Right renal pelvis (tissue), 4 donors: ENCODE measurements at regions not wholly inside any gene's neighbourhood (a gene's known extent, or its start where the extent isn't known, plus 50 kb on each side); places are given as distances from the start of the nearest gene placed in this dataset.

Experiments used
- DNase-seq, 4 donors: peaks; one replicate each; pipeline ENCODE4 v3.0.0-alpha.2; 2013; ENCODE audit warnings: low read depth in 4 of 4, low spot score in 3 of 4, missing footprints in 1 of 4

DNA sequence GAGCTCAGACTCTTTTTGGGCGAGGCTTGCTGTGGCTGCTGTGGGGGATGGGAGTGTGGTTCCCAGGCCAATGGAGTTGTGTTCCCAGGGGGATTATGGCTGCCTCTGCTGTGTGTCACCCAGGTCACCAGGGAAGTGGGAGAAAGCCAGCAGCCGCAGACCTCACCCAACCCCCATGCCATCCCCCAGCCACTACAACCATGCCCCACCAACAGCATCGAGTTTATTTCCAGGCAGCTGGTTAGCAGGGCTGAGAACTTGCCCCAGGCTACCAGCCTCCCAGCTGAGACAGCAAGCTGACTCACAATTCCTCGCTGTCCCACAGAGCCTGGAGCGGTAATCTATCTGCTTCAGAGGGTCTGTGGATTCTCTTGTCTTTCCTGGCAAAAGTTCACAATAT lies 331.7 kb downstream of the FRK start:
- no peak for DNase-seq

GRCh38 chr6:115728171-115728570 lies 332.5 kb downstream of the FRK start:
- DNase-seq, result no peak

DNA sequence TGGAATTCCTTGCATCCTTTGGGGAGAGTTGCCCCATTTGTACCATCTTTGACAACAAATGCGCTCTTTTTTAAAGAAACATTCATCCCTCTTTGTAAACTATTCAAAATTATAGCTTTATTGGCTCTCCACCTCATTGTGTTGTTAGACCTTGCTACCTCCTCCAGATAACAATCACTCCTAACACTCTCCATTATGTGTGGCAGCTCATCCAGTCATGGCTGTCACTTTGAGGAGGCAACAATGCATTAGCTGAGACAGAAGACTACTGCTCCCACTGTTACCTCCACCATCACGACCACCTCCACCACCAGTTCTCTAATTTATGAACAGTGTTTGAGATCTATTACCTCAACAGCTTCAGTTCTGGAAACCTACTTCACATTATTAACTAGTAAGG lies 339.1 kb downstream of the FRK start:
- no peak for DNase-seq

DNA sequence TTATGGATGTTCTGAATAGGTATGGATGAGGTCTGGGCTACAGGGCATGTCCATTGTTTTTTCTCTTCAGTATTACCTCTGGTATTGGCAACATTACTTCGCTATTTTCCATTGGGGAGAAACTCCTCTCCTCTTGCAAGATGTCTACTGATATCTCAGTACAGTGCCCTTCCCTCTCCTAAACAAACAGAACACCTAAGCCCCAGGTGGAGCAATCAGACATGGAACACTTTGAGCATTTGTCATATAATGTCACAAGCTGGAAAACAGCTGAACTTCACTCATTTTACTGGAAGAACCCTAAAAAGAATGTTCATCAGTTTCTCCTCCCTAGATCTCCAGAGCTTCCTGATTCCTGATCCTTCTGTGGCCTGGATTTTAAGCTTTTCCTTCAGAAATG lies 339.8 kb downstream of the FRK start:
- DNase-seq, result no peak

DNA sequence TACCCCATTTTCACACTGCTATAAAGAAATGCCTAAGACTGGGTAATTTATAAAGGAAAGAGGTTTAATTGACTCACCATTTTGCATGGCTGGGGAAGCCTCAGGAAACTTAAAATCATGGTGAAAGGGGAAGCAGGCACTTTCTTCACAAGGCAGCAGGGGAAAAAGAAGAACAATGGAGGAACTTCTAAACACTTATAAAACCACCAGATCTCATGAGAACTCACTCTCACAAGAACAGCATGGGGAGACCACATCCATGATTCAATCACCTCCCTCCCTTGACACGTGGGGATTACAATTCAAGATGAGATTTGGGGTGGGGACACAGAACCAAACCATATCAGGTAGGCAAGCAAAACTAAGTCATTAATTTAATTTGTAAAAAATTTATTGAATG lies 343.2 kb downstream of the FRK start:
- no peak for DNase-seq

DNA sequence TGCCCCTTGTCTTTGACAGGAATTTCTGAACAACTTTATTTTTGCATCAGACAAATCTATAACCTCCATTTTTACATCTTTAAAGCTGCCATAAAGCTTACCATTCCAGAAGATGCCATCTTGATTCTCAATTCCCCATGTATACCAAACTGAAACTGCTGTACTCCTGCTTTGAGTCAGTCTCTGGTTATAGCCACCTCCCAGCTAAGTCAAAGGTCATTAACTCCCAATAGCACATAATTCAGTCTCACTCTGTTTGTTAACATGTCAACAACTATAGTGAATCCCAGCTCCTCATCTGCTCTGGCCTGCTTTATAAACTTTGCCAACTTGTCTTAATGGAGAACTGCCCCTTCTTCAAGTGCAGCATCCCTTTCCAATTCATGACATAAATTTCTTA lies 343.6 kb downstream of the FRK start:
- DNase-seq, result peak in 1 of 4 donors; percentile 3

GRCh38 chr6:115712291-115712961 lies 348.3 kb downstream of the FRK start:
- DNase-seq, result peak in 1 of 4 donors; percentile 5

DNA sequence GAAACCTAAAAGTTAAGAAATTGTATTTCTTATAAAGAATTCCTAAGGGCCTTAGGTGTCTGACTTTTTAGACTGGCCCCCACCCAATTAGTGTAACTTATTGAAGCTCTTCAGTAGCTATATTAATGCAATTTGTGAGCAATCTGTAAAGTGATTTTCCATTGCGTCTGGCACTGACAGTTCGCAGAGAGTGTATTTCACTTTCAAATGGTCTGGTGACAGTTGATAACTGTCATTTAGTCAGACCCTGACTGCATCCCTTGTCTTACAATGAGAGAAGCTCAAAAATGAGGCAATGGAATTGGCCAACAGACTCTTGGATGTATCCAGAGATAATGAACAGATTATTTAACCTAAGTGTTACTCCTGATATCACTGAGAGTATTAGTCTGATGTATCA lies 351.8 kb downstream of the FRK start:
- DNase-seq, result no peak

GRCh38 chr6:115706981-115707380 lies 353.7 kb downstream of the FRK start:
- DNase-seq, result no peak

GRCh38 chr6:115706324-115706723 lies 354.4 kb downstream of the FRK start:
- DNase-seq, result no peak

GRCh38 chr6:115704028-115704427 lies 356.7 kb downstream of the FRK start:
- no peak for DNase-seq

GRCh38 chr6:115691433-115691832 lies 369.3 kb downstream of the FRK start:
- no peak for DNase-seq

DNA sequence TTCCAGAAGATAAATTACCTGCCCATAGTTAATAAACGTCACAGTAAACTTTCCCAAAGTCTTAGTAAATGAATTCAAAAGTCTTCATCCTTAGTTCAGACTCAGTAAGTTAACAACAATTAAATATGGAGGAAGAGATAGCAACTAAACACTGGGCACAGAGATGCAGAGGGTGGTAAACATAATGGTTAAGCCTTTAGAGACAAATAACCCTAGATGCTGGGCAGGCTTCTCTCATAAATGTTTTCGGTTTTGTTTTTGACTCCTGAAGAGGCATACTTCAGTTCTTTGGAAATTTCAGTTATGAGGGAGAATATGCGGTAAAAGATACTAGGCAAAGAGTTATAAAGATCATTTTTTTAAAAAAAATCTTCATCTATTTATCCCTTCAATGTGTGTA lies 369.8 kb downstream of the FRK start:
- no peak for DNase-seq

- DNase-seq, result no peak
Observed at GRCh38 chr6:115681978-115682775, 378.5 kb downstream of the FRK start.

DNA sequence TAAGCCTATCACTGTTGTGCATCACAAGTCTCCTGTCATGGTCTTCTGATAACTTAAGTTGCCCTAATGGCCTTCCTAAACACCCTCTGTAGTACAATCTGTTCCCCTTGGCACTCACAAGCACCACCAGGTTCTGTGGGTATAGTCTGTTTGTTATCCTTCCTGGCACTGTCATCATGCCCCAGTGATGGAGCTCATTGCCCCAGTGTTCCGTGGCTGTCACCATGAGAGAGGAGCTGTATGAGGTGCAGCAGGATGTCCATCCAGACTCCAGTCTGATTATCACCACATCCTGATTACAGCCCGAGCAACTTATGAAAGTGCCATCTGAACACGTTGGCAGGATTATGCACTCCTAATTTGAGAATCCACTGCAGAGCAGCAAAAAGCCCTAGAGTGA lies 380.1 kb downstream of the FRK start:
- DNase-seq, result no peak

DNA sequence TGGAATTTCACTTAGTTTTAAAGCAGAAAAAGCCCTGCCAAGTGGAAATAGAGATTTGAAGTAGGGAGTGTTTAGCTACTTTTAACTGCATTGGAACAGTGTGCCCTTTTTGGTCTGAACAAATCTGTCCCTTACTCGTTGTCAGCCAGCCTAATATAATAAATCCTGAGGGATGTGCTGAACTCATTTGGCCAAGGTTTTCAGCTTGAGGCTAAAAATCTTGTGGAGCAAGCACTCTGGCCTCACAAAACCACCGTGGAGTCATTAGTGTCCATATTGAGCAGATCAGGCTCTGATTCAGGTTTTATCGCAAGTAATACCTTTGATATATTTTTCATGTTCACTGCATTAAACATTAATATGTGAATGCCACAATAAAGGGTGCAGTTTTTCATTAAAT lies 383.5 kb downstream of the FRK start:
- DNase-seq, result no peak

DNA sequence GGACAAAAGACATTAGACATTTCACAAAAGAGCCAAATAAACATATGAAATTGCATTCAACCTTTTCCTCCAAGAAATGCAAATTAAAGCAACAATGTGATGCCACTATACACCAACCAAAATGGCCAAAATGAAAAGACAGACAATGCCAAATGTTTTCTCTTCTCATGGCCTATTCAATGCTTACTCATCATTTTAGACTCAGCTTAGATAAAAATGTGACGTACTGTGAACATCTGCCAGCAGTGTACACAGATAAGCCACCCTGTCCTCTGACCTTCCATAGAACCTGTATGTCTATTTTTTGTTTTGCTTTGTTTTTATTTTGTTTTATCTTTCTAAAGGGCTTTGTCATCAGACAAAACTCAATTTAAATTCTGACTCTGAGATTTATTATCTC lies 385.2 kb downstream of the FRK start:
- no peak for DNase-seq

DNA sequence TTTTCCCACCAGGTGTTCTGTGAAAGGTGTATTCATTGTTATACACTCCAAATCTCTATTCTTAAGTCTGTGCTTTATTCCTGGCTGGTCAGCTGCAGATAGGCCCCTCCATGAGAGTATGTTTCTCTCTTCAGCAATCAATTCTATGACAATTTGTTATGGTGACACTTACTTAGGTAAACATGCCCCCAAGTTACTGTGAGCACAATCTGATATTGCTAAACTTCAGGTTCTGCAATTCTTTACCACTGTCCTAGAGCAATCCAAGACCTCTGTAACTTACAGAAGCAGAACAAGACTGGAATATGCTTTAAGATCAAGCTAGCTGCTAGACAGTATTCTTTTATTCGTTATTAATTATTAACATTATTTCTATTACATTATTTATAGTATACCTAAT lies 391.9 kb downstream of the FRK start:
- DNase-seq, result no peak

GRCh38 chr6:115668211-115668610 lies 392.5 kb downstream of the FRK start:
- DNase-seq, result no peak

DNA sequence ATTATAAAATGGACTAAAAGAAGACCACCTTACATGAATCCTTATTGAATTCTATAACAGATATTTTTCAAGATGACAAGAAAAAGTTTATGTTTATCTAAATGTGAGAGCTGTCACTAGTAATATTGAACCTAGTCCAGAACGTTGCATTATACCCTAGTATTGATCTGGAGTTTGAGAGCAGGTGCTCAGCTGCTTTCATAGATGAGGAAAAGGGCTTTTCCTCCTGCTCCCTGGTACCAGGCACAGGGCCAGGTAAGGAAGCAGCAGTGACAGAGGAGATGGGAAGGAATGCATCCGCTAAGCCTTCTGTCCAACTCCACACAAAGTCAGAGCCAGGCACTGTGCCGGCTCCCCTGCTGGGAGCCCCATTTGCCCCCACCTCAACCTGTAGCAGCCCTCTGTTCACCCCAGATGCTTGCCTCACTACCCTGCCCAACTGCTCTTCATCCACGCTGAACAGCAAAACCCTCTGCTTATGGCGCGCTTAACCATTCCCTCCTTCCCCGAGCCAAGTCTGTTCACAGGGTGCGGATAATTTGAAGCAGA lies 393.1 kb downstream of the FRK start:
- no peak for DNase-seq

GRCh38 chr6:115666997-115667396 lies 393.7 kb downstream of the FRK start:
- no peak for DNase-seq

DNA sequence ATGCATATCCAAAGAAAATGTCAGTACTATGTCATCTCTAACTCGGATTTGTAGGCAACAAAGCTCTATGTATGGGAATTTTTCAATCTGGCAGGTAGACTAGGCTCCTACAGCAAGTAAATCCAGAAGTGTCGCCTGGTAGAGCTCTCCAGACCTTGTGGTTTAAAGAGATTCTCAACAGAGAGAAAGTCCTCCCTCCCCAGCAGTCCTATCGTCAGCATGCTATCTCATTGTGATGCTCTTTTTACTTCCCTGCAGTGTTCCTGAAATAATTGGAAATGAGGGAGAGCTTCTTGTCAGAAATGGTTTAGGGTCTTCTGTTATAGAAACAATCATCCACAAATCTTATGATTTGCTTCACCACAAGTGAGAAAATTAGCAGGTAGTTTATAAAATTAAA lies 395.4 kb downstream of the FRK start:
- no peak for DNase-seq
